NCI-H510A (cell line): ENCODE measurements at regions not wholly inside any gene's neighbourhood (a gene's known extent, or its start where the extent isn't known, plus 50 kb on each side); places are given as distances from the start of the nearest gene placed in this dataset.
"Not testable (repeated sequence)": the region's sequence is repeated elsewhere in the genome, so short reads cannot be mapped to it uniquely, and the experiment has no call there.

Experiments used
- DNase-seq: peaks from one replicate; lab custom pipeline; 2025; lab: John Stamatoyannopoulos, UW

DNA sequence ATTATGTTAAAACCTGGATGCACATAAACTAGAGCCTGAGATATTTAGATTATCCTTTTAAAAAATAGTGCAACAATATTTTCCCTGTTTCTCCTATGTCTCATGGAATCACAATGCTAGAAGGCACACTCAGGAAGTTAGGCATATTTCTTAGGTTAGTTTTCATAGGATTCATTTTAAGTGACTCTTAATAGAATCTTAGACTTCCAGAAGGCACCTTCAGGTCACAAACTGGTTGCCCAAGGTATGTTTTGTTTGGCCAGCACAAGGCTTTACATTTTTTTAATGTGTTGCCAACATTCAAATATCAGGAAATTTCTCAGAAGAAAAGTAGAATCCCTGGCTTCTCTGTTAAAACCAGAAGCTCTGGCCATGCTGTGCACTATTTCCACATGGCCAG lies 129.3 kb downstream of the LNPK start:
- DNase-seq = no peak

DNA sequence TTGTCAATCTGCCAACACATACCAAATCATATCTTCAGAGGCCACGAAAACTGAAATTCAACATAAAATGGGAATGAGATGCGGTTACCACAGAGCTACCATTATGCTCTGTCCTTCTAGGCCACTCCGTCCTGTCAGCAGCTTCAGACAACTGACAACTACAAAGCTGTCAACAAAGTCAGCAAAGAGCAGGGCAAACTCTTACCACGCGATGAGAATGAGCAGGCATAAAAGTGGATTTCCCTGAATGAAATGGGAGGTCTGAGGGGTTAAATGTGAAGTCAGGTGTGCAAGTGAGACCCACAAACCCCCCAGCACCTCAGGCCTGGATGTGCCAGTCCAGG lies 130.1 kb downstream of the LNPK start:
- no peak for DNase-seq

DNA sequence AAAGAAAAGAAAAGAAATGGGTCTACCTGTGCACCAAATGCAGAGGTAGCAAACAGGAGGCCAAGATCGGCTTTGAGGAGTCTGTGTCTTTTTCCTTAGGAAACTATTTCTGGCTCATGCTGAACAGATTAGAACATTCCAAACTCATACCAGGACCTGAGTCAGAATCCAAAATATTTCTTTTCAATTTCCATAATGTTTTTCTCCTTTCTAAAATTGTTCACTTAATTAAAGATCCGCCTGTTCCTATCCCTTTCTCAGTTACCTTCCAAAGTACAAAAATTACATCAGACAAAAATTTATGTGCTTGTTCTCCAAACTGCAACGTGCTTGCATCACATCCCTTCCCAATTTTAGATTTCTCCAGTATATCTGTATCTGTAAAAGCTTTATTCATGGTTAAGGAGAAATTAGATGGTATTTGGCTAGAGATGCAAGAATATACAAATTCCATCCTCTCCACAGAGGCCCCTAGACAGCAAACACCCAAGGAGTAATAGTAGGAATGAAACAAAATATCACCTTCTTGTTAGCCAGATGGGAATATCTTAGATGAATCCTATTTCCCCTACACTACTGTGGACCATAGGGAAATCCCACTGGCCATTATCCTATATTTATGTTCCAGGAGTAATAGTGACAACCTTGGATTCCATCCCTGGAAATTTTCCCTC lies 130.6 kb downstream of the LNPK start:
- DNase-seq = no peak

DNA sequence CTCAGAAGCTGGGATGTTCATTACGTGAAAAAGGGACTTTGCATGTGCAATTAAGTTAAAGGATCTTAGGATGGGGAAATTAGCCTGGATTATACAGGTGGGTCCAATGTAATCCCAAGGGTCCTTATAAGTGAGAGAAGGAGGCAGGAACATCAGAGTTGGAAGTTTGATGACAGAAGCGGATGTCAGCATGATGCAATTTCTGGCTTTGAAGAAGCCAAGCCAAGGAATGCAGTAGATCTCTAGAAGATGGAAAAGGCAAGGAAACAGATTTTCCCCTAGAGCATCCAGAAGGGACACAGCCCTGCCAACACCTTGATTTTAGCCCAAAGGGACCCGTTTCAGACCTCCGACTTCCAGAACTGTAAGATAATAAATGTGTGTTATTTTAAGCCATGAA lies 136.4 kb downstream of the LNPK start:
- DNase-seq = no peak

DNA sequence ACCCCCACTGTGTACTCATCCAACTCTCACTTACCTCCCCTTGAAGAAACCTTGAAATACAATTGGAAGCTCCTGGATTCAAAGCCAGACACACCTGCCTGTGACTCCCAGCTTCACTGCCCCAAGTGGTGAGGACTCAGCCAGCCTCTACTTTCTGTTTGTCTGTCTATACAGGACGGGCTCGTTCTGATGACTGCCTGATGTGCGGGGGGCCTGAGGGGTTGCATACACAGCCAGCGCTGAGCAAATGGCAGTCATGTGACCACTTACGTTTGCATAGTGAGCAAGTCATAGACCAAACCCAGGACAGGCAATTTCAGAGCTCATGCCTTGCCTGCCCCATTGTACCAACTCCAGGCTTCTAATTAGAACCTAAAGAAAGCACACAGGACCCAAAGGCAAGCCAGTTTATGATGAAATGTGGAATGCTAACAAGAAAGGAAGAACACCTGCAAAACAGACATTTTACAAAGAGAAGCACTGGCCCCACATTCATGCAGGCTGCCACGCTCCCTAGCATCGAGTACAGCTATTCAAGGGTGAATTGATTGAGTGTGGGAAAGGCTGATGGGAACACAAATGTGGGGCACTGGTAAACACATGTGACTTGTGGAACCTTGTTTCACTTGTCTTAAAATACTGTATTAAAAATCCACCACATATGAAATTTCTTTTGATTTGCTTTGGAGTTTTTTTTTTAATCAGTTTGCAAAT lies 137.8 kb downstream of the LNPK start:
- no peak for DNase-seq

DNA sequence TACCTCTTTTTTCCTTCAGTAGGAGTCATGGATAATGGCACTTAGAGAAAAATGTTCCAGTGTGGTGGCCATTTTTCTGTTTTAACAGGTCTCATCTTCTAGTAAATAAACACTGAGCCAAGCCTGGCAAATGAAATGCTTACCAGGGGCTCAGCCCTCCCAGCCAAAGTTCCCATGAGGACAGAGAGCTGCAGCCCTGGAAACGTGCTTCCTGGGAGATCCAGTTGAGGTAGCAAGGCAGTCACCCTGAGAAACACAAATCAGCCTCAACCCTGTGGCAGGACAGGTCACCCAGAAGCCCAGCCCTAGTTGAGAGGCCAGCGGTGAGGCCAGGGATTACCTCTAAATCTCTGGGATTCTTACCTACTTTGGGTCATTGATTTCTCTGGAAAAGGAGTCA lies 140.1 kb downstream of the LNPK start:
- DNase-seq = no peak

DNA sequence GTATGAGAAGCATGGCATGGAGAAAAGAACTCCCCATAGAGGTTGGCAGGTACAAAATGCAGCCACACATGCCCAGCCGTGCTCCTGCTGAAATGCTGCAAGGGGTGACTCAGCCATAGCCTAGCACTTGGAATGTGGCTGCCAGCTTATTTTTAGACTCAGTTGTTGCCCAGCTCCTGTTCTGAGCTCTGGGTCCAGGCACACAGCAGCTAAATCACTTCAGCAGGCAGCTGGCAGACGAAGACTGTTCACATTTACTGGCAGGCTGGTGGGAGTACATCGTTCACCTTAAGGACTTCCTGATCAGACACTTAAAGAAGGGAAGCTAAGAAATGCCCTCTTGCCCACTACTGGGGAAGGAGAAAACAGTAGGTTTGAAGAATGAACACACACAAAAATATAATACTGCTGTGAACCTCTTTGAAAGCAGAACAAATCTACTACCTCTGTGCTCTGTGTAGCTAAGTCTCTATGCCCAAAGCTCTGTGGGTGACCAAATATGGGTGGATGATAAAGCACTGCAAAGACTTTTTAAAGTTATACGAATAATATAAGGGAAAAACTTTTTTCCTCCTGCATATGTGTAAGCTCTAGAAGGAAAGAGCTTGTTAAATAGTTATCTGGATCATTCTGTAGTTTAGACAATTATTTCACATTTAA lies 146.1 kb downstream of the LNPK start:
- no peak for DNase-seq

DNA sequence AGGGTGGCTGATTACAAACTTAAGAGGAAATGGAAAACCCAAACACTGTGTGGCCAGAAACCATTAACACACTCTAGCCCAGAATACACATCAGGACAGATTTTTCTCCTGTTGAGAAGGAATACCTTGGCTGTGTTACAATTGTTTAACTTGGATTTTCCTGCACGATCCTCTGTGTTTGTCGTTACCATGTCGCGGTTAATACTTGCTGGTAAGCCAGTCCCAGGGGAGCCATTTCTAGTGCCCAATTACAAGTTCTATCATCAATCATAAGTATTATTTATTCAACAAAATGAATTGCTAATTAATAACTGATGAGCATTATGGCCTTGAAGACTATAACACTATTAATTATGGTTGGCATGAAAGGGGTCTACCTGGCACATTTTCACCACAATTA lies 146.8 kb downstream of the LNPK start:
- no peak for DNase-seq

DNA sequence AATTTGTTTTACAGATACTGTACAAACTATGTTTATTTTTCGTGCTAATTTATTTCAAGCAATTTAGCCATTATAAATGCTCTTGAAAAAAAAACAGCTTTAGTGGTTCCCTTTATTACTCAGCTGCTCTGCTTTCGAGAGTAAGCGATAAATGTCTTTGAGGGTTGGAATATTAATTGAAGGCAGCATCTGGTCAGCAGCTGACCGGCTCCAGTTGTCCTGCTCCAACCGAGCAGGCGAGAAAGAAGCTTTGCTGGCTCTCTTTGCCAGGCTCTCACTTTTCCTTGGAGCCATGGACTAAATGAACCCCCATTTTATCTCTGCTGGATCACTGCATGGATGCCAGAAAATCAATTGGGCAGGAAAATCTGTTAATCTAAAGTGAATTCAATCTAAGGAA lies 147.4 kb downstream of the LNPK start:
- DNase-seq = no peak

DNA sequence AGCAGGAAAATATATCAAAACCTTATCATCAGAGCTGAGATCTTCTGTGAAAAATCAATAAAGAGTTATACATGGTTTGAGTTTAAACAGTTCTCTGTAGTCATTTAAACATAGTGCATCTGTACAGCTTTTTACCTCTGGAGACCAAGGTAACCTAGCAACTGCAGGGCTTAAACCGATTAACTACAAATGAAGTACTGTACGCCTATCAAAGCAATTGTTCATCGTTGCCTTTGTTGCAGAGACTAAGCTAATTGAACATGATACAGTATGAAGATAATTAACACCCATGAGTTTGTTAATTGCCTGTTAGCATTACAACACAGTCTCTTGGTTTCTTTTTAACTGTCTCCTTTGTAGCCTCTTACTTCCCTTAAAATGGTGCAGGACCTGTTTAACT lies 147.9 kb downstream of the LNPK start:
- no peak for DNase-seq

DNA sequence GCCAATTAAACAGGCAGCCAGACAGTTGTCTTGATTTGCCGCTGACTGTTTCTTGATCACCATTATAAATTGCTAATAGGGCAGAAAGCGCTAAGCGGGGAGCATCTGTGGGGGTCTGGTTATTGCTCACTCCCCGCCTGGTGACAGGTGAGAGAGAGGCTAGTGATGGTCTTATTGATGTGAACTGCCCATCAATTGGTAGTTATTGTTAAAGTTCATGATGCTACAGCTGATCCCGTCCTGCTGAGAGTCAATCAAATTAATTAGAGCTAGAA lies 148.5 kb downstream of the LNPK start:
- no peak for DNase-seq

DNA sequence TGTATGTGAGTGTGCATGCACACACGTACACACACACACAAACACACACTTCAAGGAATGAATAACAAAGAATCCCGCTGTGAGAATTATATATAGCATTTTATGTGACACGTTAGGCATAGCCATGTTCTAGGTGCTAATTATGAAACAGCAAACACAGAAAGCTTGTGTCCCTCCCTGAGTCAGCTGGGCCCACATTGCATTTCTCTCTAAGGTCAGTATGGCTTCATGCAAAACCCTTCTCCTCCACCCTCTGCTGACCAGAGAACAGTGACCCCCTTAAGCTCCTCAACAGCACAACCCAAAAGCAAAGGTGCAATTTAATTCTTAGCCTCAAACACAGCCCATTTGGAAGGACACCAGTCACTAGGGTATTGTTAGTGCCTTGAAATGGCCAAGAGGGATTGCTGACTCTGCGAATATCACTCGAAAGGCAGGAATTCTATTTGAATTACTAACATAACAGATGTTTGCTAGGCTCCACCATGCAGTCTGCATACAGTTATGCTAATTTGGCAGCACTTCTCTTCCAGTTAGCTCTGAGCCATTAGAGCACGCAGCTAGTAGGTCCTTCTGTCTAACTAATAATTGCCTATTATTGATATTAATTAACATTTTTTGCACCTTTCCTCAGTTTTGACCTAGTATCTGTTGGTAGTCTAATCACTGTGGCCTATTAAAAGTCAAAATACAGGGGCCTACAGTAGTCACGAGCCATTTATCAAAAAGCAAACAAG lies 149.0 kb downstream of the LNPK start:
- no peak for DNase-seq

DNA sequence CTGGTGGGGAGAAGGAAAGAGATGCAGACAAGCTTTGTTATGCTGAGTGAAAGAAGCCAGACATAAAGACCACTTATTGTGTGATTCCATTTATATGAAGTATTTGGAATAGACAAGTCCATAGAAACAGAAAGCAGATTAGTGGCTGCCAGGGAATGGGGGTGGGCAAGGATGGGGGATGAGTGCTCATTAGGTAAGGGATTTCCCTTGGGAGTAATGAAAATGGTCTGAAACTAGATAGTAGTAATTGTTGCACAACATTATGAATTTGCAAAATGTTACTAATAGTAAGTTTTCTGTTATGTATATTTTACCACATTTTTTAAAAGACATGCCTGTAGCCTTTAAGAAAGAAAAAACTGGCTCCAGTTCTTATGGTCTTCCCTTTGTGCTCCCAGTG lies 154.9 kb downstream of the LNPK start:
- no peak for DNase-seq

DNA sequence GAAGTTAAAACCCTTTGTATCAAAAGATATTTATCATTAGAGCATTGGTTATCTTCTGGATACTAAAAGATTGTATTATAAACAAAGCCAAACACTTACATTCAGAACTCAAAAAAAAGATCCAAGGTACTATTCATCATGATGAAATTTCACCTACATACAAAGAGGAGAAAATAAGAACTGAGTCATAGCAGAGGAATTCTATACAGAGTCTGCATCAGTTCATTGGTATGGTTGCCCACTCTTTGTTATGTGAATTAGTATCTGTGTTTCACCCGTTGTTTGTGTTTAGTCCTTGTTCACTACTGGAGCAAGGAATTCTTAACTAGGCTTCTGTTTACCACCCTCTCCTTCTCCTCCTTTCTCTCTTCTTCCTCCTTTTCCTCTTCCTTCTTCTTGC lies 157.9 kb downstream of the LNPK start:
- DNase-seq = no peak

DNA sequence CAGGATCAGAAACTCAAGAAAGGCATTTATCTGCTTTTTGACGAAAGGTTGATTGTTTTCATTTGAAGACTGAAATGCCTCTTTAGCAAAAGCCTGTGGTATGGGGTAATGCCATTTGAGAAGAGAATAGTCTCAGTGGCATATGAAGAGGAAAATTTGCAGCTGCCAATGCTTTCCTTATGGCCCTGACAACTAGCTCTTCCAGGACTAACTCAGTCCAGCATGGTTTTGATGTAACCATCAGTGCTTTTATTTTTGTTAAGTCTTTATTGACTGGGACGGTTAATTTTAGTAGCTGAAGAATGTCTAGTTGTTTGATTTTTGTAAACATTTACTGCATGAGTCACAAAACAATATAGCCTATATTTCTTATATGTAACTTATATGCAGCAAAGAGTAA lies 158.4 kb downstream of the LNPK start:
- DNase-seq = no peak

DNA sequence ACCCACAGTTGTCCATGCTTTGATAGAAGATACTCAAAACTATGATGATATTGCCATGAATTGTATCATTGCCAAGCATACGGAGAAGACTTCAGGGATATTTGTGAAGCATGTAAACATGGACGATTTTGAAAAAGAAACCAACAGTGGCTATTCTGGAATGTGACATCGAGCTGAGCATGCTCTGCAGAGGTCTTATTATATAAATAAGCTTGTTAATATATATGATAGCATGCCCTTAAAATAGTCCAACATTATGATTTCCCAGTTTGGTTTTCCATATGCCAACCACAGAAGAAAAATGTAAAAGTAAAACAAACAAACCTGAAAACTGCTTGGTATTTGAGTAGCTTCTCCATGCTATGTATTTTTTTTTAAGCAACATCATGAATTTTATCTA lies 159.1 kb downstream of the LNPK start:
- DNase-seq = no peak

DNA sequence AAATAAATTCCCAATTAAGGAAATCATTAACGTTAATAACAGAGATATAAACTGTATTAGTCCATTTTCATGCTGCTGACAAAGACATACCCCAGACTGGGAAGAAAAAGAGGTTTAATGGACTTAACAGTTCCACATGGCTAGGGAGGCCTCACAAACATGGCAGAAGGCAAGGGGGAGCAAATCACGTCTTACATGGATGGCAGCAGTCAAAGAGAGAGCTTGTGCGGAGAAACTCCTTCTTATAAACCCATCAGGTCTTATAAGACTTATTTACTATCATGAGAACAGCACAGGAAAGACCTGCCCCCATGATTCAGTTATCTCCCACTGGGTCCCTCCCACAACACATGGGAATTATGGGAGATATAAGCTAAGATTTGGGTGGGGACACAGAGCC lies 161.3 kb downstream of the LNPK start:
- DNase-seq = not testable (repeated sequence)

DNA sequence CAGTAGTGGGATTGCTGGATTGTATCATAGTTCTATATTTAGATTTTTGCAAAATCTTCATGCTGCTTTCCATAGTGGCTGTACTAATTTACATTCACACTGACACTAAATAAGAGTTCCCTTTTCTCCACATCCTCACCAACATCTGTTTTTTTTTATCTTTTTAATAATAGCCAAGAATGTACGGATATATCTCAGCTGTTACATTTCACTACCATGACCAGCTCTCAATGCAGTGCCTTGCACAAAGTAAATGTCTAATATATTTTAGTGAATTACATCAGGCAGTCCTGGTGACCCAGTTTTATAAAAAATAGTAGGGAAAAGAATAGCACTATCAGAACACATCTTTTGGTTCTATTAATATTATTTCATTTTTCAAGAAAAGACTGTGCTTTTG lies 161.8 kb downstream of the LNPK start:
- DNase-seq = no peak

DNA sequence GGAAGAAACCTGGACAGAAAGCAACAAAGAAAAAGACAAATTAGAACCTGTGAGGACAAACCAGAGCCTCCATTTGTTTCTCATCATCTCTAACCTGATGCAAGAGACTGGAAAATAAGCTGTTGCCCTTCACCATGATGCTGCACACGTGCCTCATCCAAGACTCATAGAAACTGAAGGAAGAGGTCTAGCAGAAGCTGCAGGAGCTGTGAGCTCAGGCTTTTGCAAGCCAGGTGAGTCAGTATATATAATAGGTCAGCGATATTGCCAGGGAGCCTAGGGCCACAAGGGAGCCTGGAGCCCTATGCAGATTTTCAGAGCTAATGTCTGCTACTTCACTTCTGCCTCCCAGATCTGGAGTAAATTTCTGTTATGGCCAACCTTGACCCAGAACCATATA lies 163.1 kb downstream of the LNPK start:
- no peak for DNase-seq

DNA sequence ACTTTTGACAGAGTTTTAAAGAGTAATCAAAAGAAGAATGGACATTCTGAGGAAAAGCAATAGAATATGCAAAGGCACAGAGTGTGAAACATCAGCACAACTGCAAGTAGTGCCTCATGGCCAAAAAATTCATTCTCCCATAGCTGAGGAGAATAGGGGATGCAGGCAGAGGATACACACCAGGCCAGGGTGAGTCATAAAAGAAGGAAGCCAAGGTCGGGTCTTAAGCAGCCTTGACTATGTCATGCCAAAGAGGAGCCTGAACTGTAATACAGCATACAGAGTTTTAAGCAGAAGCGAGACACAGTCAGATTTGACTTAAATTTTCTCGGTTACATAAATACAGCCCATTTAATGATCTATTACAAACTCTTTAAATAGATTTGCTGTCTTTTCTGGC lies 165.0 kb downstream of the LNPK start:
- DNase-seq = no peak

DNA sequence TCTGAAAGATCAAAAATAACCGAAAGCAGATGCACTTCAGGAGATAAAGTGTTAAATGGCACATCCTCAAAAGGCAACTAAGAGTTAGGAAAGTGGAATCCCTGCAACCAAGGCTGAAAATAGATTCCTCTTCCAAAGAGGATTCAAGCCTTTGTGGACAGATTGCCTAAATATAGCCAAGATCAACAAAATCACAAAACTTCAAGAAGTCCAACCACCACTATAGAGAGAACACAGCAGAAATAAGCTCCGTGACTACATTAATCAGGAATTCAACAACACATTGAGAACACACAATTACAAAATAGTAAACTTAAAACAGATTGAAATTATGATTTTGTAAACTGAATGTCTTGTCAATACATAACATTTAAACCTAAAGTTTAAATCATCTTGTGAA lies 165.7 kb downstream of the LNPK start:
- DNase-seq = no peak

DNA sequence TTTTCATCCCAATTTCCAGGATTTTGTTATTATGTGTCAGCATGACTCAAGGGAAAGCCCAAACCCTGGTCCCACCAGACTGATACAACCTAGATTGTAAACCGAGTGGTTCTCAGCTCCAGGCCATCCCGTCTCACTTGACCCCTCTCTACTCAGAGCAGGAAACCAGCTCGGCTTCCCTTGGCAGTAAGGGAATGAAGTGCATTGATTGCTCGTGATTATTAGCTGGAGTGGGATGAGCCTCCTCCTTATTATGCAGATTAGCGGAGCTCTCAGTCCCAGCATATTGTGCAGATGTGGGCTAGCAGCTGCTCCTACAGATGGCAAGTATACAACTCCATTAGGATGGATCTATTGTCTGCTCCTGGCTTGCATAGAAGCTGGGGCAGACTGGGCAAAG lies 167.6 kb downstream of the LNPK start:
- no peak for DNase-seq

DNA sequence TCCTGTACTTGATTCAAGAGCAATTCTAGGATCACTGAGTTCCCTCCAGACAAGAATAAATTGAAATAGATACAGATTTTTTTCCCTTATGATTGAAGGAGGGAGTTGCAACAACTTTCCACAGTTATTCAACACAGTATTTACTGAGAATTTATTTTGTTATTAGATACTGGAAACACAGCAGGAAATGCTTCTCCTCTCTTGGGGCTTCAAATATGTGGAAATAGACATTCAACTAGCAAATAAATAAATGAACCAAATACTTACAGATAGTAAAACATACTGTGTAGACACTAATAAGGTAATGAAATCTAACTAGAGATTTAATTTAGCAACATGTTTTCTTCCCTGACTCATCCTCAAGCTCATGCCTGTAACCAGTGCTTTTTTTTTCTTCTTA lies 169.2 kb downstream of the LNPK start:
- DNase-seq = no peak
